Small intestine (tissue), 7 donors: ENCODE measurements at regions not wholly inside any gene's neighbourhood (a gene's known extent, or its start where the extent isn't known, plus 50 kb on each side); places are given as distances from the start of the nearest gene placed in this dataset.

Source experiments
- DNase-seq, 2 donors: peaks; one replicate each; pipeline versions ENCODE4 v3.0.0 to v3.0.0-alpha.2; 2013
- FAIRE-seq: peaks from 2 replicates; lab custom pipeline; 2012; peaks lifted over from hg19 to GRCh38; lab: Jason Lieb, UNC
- H3K27ac ChIP-seq, 3 donors: one replicate each; pipeline ENCODE4 v1.5.1; 2013; ENCODE audit warnings: low read length in 2 of 3, mild to moderate bottlenecking in 2 of 3, control low read depth in 1 of 3, inconsistent platforms in 1 of 3, low read depth in 1 of 3, moderate library complexity in 1 of 3
- H3K27me3 ChIP-seq, 3 donors: one replicate each; pipeline ENCODE4 v1.6.1; 2013; ENCODE audit warnings: low read length in 3 of 3, inconsistent platforms in 1 of 3; ENCODE audit not compliant: control insufficient read depth in 3 of 3, insufficient read depth in 3 of 3
- H3K36me3 ChIP-seq, 3 donors: one replicate each; pipeline ENCODE4 v1.6.1; 2013; ENCODE audit warnings: low read length in 3 of 3, inconsistent platforms in 1 of 3, low read depth in 1 of 3, mild to moderate bottlenecking in 1 of 3, moderate library complexity in 1 of 3; ENCODE audit not compliant: control insufficient read depth in 3 of 3, insufficient read depth in 2 of 3
- H3K4me1 ChIP-seq, 3 donors: one replicate each; pipeline ENCODE4 v1.6.1; 2013; ENCODE audit warnings: low read length in 2 of 3, inconsistent platforms in 1 of 3, low read depth in 1 of 3, mild to moderate bottlenecking in 1 of 3, moderate library complexity in 1 of 3; ENCODE audit not compliant: control insufficient read depth in 3 of 3, insufficient read depth in 2 of 3
- H3K4me3 ChIP-seq, 3 donors: one replicate each; pipeline ENCODE4 v1.5.1; 2013; ENCODE audit warnings: low read length in 3 of 3, control low read depth in 1 of 3, inconsistent platforms in 1 of 3, low read depth in 1 of 3, mild to moderate bottlenecking in 1 of 3, moderate library complexity in 1 of 3
- H3K9me3 ChIP-seq, 2 donors: one replicate each; pipeline ENCODE4 v1.6.1; 2013; ENCODE audit warnings: low read depth in 1 of 2, low read length in 1 of 2; ENCODE audit not compliant: control insufficient read depth in 2 of 2, insufficient read depth in 1 of 2
- WGBS, 3 donors: extraction: QIAGEN DNeasy Blood & Tissue Kit; methylation state at CpG; one replicate each; pipeline ENCODE4 v1.1.7; 2013; 5-methylcytosine and 5-hydroxymethylcytosine counted together
- donor health status: healthy with polysubstance abuse.
- donor health status: control.
- donor health status: control.
- donor health status: Bipolar disorder and iron deficiency.
- donor health status: healthy.

GRCh38 chr5:124810396-124811006 is 64.1 kb upstream of the ZNF608 start:
- DNase-seq, result peak in 1 of 2 donors; percentile 59
- no peaks in the 10 kb centered on the region for H3K36me3 ChIP-seq
- no peak for FAIRE-seq
- H3K4me3 ChIP-seq, result no peak overlapping the region
- no peaks in the 10 kb centered on the region for H3K27me3 ChIP-seq
- 76 to 86% (median 82%) methylated on average over 3 of the region's 3 CpGs for WGBS, 3 donors
- peak overlapping the region in 1 of 3 donors; percentile 79 for H3K27ac ChIP-seq
- H3K4me1 ChIP-seq, result peaks cover 0 to 41% (median 6%) of the 10 kb centered on the region in 3 donors
- no peaks in the 10 kb centered on the region for H3K9me3 ChIP-seq

GRCh38 chr5:124812771-124813358 is 66.4 kb upstream of the ZNF608 start:
- FAIRE-seq (no peak), DNase-seq (peak; percentile 36 to 47)
- Histone ChIP-seq H3K27ac (no peak overlapping the region), H3K36me3 (no peaks in the 10 kb centered on the region), H3K4me1 (peaks cover 0 to 27% (median 3%) of the 10 kb centered on the region in 3 donors), H3K9me3 (no peaks in the 10 kb centered on the region), H3K27me3 (no peaks in the 10 kb centered on the region), H3K4me3 (no peak overlapping the region)
- WGBS, 3 donors, result 76 to 82% (median 80%) methylated on average over 5 of the region's 5 CpGs

DNA sequence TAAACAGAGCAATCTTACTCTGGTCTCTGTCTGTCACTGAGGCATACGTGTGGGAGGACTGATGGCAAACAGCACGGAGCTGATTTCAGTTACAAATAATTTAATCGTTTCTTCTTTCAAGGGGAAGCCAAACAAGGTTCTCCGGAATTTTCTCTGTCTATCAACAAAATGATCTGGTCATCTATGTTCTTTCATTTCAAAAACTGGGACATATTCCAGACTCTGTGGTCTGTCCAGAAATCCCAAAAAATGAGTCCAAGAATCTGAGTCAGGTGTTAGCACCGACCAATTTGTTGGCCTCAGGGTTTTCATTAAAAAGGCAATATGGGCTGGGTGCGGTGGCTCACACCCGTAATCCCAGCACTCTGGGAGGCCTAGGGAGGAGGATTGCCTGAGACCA is 69.9 kb upstream of the ZNF608 start:
- no peaks in the 10 kb centered on the region for H3K9me3 ChIP-seq
- no peaks in the 10 kb centered on the region for H3K36me3 ChIP-seq
- no peak for DNase-seq
- FAIRE-seq, result no peak
- no peak overlapping the region for H3K4me3 ChIP-seq
- H3K4me1 ChIP-seq, result peaks cover 0 to 9% (median 3%) of the 10 kb centered on the region in 3 donors
- 88 to 93% (median 92%) methylated on average over 7 of the region's 7 CpGs for whole genome bisulfite sequencing, 3 donors
- no peak overlapping the region for H3K27ac ChIP-seq
- H3K27me3 ChIP-seq, result no peaks in the 10 kb centered on the region

DNA sequence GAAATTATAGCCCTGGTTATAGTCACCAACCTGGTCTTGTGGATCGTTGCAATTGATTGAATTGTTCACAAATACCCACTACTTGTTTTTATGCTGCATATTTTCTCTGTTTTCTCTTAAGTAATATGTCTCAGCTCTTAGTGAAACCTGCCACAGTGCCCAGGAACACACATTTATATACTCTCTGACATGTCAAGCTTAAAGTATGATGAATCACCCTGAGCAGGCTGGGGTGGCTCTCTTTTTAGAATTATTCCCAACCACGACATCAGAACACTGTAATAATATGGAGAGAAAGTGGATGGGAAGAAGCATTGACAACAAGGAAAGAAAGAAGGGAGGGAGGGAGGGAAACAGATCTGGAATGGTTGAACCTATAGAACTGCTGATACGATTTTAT is 72.8 kb upstream of the ZNF608 start:
- DNase-seq (no peak), FAIRE-seq (no peak)

GRCh38 chr5:124822647-124823046 is 76.2 kb upstream of the ZNF608 start:
- DNase-seq (peak in 1 of 2 donors; percentile 60), FAIRE-seq (no peak)
- Histone ChIP-seq H3K36me3 (no peaks in the 10 kb centered on the region), H3K4me3 (no peak overlapping the region), H3K9me3 (no peaks in the 10 kb centered on the region), H3K27me3 (no peaks in the 10 kb centered on the region), H3K4me1 (peaks cover 0 to 11% (median 2%) of the 10 kb centered on the region in 3 donors), H3K27ac (no peak overlapping the region)
- 15 to 70% (median 51%) methylated on average over 2 of the region's 2 CpGs for WGBS, 3 donors

More for the DNA sequence above, 72.8 kb upstream of the ZNF608 start:
- Histone ChIP-seq H3K9me3 (no peaks in the 10 kb centered on the region), H3K4me3 (no peak overlapping the region), H3K4me1 (peaks cover 0 to 2% (median 0%) of the 10 kb centered on the region in 3 donors), H3K27ac (no peak overlapping the region), H3K27me3 (no peaks in the 10 kb centered on the region), H3K36me3 (no peaks in the 10 kb centered on the region)
- WGBS, 3 donors, result 77 to 84% (median 82%) methylated on average over 3 of the region's 3 CpGs

DNA sequence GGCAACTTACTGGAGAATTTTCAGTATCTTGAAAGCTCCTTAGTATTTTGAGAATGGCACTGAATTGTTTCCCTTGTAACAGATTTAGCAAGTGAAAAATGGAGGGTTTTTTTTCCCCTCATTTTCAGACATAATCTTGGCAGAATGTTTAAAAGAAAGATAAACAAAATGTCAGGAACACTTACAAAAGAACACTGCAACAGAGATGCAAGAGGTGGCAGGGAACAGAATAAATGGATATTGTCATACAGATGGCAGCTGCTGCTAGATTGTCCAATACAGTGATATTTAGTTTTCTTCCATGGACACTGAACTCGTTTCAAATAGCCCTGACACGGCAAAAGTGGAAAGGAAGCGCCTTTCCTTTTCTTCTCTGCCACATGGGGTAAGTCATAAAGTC is 76.9 kb upstream of the ZNF608 start:
- FAIRE-seq (no peak), DNase-seq (no peak)
- Histone ChIP-seq H3K4me3 (no peak overlapping the region), H3K27me3 (no peaks in the 10 kb centered on the region), H3K27ac (no peak overlapping the region), H3K4me1 (peaks cover 0 to 11% (median 2%) of the 10 kb centered on the region in 3 donors), H3K36me3 (no peaks in the 10 kb centered on the region), H3K9me3 (no peaks in the 10 kb centered on the region)
- WGBS, 3 donors, result 64 to 67% (median 66%) methylated on average over 3 of the region's 3 CpGs

DNA sequence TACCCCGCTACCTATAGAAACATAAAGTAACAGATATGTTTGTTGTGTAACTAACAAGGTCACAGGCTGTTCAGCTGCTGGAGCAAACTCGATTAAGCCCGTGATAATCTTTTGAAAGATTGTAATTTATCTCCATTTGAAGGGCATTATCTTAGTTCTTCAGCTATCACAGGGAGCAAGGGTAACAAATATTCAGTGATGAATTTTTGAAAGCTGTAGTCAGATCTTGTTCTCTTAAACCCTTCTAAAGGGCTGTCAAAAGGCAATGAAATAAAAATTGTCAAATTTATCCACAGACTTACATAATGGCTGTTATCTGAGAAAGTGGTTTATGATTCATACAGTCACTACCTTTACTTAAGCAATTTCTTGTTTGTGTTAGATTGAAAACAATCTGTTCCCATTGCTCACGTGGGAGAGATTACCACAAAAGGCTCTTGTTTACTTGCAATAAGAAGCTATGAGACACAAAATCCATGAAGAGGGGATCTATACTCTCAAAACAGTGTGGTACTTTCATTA is 78.3 kb upstream of the ZNF608 start:
- H3K27me3 ChIP-seq, result no peaks in the 10 kb centered on the region
- DNase-seq (peak; percentile 41 to 71), FAIRE-seq (no peak)
- 9 to 55% (median 24%) methylated on average over 4 of the region's 4 CpGs for WGBS, 3 donors
- H3K27ac ChIP-seq, result no peak overlapping the region
- no peaks in the 10 kb centered on the region for H3K9me3 ChIP-seq
- H3K4me3 ChIP-seq, result no peak overlapping the region
- H3K4me1 ChIP-seq, result peaks cover 0 to 11% (median 2%) of the 10 kb centered on the region in 3 donors
- no peaks in the 10 kb centered on the region for H3K36me3 ChIP-seq

DNA sequence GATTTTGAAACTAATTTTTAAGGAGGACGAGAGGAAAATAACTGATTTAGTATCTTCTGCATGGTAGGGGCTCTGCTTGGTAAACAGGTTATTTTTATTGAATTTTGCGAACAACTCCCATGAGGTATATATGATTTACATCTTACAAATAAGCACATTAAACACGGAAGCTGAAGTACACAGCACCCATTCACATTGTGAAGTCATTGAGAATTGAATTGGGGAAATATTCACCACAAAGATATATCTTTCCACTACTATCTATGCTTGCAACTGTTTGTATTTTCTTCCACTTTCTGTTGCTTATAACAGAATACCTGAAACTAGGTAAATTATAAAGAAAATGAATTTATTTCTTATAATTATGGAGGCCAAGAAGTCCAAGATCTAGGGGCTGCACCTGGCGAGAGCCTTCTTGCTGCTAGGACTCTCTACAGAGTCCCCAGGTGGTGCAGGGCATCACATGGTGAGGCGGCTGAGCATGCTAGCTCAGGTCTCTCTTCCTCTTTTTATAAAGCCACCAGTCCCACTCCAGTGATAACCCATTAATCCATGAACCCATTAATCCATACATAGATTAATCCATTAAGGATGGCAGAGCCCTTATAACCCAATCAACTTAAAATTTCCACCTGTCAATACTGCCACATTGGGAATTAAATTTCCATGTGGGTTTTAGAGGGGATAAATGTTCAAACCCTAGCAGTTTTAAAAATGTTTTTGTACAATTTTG is 79.0 kb upstream of the ZNF608 start:
- no peaks in the 10 kb centered on the region for H3K36me3 ChIP-seq
- no peaks in the 10 kb centered on the region for H3K27me3 ChIP-seq
- FAIRE-seq, result no peak
- 80 to 88% (median 87%) methylated on average over 5 of the region's 5 CpGs for WGBS, 3 donors
- DNase-seq, result no peak
- H3K4me1 ChIP-seq, result peaks cover 0 to 11% (median 2%) of the 10 kb centered on the region in 3 donors
- no peak overlapping the region for H3K27ac ChIP-seq
- no peak overlapping the region for H3K4me3 ChIP-seq
- no peaks in the 10 kb centered on the region for H3K9me3 ChIP-seq
